Right lobe of liver (tissue), 4 donors: ENCODE measurements at regions not wholly inside any gene's neighbourhood (a gene's known extent, or its start where the extent isn't known, plus 50 kb on each side); places are given as distances from the start of the nearest gene placed in this dataset.

Source experiments
- CTCF ChIP-seq, 4 donors: fragments of 200-600 bp in 3 of 4; fragments of 450-650 bp in 1 of 4; IDR thresholded peaks; one replicate each; pipeline versions ENCODE4 v1.5.1 to v1.8.0; 2016 to 2022; ENCODE audit warnings: antibody characterized with exemption in 4 of 4, mild to moderate bottlenecking in 2 of 4
- POLR2A ChIP-seq: fragments of 450-650 bp; IDR thresholded peaks from one replicate; pipeline ENCODE4 v1.6.1; 2017; ENCODE audit warnings: antibody characterized with exemption, mild to moderate bottlenecking
- donor health status: DM: no; HTN: no; CAD: no.
- donor health status: DM: no; HTN: no; CAD: no.
- donor health status: DM: no; HTN: yes; CAD: no.

GRCh38 chr9:78406146-78406545, 109.2 kb downstream of the PSAT1 start:
- TF ChIP-seq CTCF (IDR thresholded peaks at IDR 0.05) (no peak), POLR2A (no peak)
